ENCODE measurements at regions not wholly inside any gene's neighbourhood (a gene's known extent, or its start where the extent isn't known, plus 50 kb on each side); places are given as distances from the start of the nearest gene placed in this dataset.
"Not testable (repeated sequence)": the region's sequence is repeated elsewhere in the genome, so short reads cannot be mapped to it uniquely, and the experiment has no call there.

- no peaks in the 10 kb centered on the region for H3K4me1 ChIP-seq
- H3K9me3 ChIP-seq = no peaks in the 10 kb centered on the region
- H3K36me3 ChIP-seq = no peaks in the 10 kb centered on the region
- no peak overlapping the region for H3K27ac ChIP-seq
- TF ChIP-seq POLR2A (IDR thresholded peaks at IDR 0.05) = no peak
- TF ChIP-seq CTCF (IDR thresholded peaks at IDR 0.05) = no peak
- no peak for TF ChIP-seq EP300 (IDR thresholded peaks at IDR 0.05)
- no peak for TF ChIP-seq POLR2AphosphoS5 (IDR thresholded peaks at IDR 0.05)
- no peak overlapping the region for H3K4me3 ChIP-seq
- no peaks in the 10 kb centered on the region for H3K27me3 ChIP-seq
- no peak for DNase-seq (ENCODE audit: low spot score in 2 of 2)
- 21% methylated on average over 2 of the region's 2 CpGs for WGBS
Observed at GRCh38 chr4:111433441-111433840, 711.8 kb upstream of the FAM241A start.

- H3K9me3 ChIP-seq = no peaks in the 10 kb centered on the region
- DNase-seq (ENCODE audit: low spot score in 2 of 2) = no peak
- no peak overlapping the region for H3K4me3 ChIP-seq
- no peaks in the 10 kb centered on the region for H3K27me3 ChIP-seq
- TF ChIP-seq CTCF (IDR thresholded peaks at IDR 0.05) (no peak), POLR2A (IDR thresholded peaks at IDR 0.05) (no peak)
- no peak overlapping the region for H3K27ac ChIP-seq
- WGBS = 43% methylated on average over 7 of the region's 7 CpGs
- H3K36me3 ChIP-seq = no peaks in the 10 kb centered on the region
- H3K4me1 ChIP-seq = no peaks in the 10 kb centered on the region
Observed at GRCh38 chr4:111434586-111434985, 710.7 kb upstream of the FAM241A start.

GRCh38 chr4:111435986-111436744 lies 709.1 kb upstream of the FAM241A start:
- no peak overlapping the region for H3K4me3 ChIP-seq
- H3K4me1 ChIP-seq = no peaks in the 10 kb centered on the region
- 73% methylated on average over 2 of the region's 2 CpGs for WGBS
- H3K9me3 ChIP-seq = no peaks in the 10 kb centered on the region
- TF ChIP-seq EP300 (IDR thresholded peaks at IDR 0.05) (no peak), POLR2AphosphoS5 (IDR thresholded peaks at IDR 0.05) (no peak), CTCF (IDR thresholded peaks at IDR 0.05) (no peak), POLR2A (IDR thresholded peaks at IDR 0.05) (no peak)
- H3K27ac ChIP-seq = no peak overlapping the region
- no peak for DNase-seq (ENCODE audit: low spot score in 2 of 2)
- no peaks in the 10 kb centered on the region for H3K27me3 ChIP-seq
- no peaks in the 10 kb centered on the region for H3K36me3 ChIP-seq

- Histone ChIP-seq H3K27ac (no peak overlapping the region), H3K36me3 (no peaks in the 10 kb centered on the region), H3K27me3 (no peaks in the 10 kb centered on the region), H3K4me1 (no peaks in the 10 kb centered on the region), H3K9me3 (no peaks in the 10 kb centered on the region), H3K4me3 (no peak overlapping the region)
- TF ChIP-seq CTCF (IDR thresholded peaks at IDR 0.05) (no peak), POLR2A (IDR thresholded peaks at IDR 0.05) (no peak), POLR2AphosphoS5 (IDR thresholded peaks at IDR 0.05) (no peak), EP300 (IDR thresholded peaks at IDR 0.05) (no peak)
- 56% methylated on average over 2 of the region's 2 CpGs for WGBS
- DNase-seq (ENCODE audit: low spot score in 2 of 2) = no peak
Observed at GRCh38 chr4:111441687-111442086, 703.6 kb upstream of the FAM241A start.

- DNase-seq (ENCODE audit: low spot score in 2 of 2); H3K9me3 ChIP-seq; H3K4me3 ChIP-seq; H3K4me1 ChIP-seq; H3K36me3 ChIP-seq; H3K27me3 ChIP-seq; H3K27ac ChIP-seq: not testable (repeated sequence)
- WGBS = 17% methylated on average over 1 of the region's 3 CpGs
Observed at GRCh38 chr4:111444836-111445235, 700.4 kb upstream of the FAM241A start.

GRCh38 chr4:111449657-111450056 lies 695.6 kb upstream of the FAM241A start:
- TF ChIP-seq CTCF (IDR thresholded peaks at IDR 0.05) (no peak), POLR2AphosphoS5 (IDR thresholded peaks at IDR 0.05) (no peak), EP300 (IDR thresholded peaks at IDR 0.05) (no peak), POLR2A (IDR thresholded peaks at IDR 0.05) (no peak)
- WGBS = 86% methylated on average over 1 of the region's 1 CpG
- no peak overlapping the region for H3K27ac ChIP-seq
- H3K4me3 ChIP-seq = no peak overlapping the region
- no peaks in the 10 kb centered on the region for H3K27me3 ChIP-seq
- no peak for DNase-seq (ENCODE audit: low spot score in 2 of 2)
- no peaks in the 10 kb centered on the region for H3K9me3 ChIP-seq
- H3K36me3 ChIP-seq = no peaks in the 10 kb centered on the region
- no peaks in the 10 kb centered on the region for H3K4me1 ChIP-seq

Data from suprapubic skin (tissue), 4 donors.